GM10248 (cell line): ENCODE measurements at regions not wholly inside any gene's neighbourhood (a gene's known extent, or its start where the extent isn't known, plus 50 kb on each side); places are given as distances from the start of the nearest gene placed in this dataset.

ENCODE experiments used
- CTCF ChIA-PET: fragments of 300-600 bp; sonication (Branson Sonifier 250); formaldehyde crosslinking; extraction: SDS; loops from one replicate; lab custom pipeline; 2021; ENCODE audit warnings: antibody characterized with exemption; lab: Yijun Ruan, JAX
- POLR2A ChIA-PET: fragments of 350-650 bp; sonication (Branson Sonifier 250); formaldehyde crosslinking; extraction: SDS; loops from one replicate; lab custom pipeline; 2020; ENCODE audit warnings: antibody characterized with exemption; lab: Yijun Ruan, JAX
- DNase-seq: peaks from one replicate; pipeline ENCODE4 v3.0.0; 2012; ENCODE audit errors: extremely low spot score
- TF ChIP-seq, protein P1 (sequence below): IDR thresholded peaks from 2 replicates; pipeline ENCODE4 v1.5.1; 2012; ENCODE audit warnings: mild to moderate bottlenecking, low read depth; ENCODE audit errors: extremely low read depth, missing control alignments, control extremely low read depth

GRCh38 chr11:45394294-45395085 lies 108.3 kb upstream of the SYT13 start:
- POLR2A ChIA-PET: no interaction called here
- TF ChIP-seq, protein P1, sequence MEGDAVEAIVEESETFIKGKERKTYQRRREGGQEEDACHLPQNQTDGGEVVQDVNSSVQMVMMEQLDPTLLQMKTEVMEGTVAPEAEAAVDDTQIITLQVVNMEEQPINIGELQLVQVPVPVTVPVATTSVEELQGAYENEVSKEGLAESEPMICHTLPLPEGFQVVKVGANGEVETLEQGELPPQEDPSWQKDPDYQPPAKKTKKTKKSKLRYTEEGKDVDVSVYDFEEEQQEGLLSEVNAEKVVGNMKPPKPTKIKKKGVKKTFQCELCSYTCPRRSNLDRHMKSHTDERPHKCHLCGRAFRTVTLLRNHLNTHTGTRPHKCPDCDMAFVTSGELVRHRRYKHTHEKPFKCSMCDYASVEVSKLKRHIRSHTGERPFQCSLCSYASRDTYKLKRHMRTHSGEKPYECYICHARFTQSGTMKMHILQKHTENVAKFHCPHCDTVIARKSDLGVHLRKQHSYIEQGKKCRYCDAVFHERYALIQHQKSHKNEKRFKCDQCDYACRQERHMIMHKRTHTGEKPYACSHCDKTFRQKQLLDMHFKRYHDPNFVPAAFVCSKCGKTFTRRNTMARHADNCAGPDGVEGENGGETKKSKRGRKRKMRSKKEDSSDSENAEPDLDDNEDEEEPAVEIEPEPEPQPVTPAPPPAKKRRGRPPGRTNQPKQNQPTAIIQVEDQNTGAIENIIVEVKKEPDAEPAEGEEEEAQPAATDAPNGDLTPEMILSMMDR: no peak
- CTCF ChIA-PET: interaction anchor here (2.0 kb wide), 1 partner anchor 161 kb away, joined by 4 read pairs; no protein-coding TSS in a partner anchor
- DNase-seq: no peak

- ChIA-PET POLR2A (no interaction called here), CTCF (interaction anchor here (1.2 kb wide), 1 partner anchor 22 kb away, joined by 3 read pairs; no protein-coding TSS in a partner anchor)
- TF ChIP-seq, protein P1: no peak
- no peak for DNase-seq
Observed at GRCh38 chr11:45393826-45394225, 107.7 kb upstream of the SYT13 start.

DNA sequence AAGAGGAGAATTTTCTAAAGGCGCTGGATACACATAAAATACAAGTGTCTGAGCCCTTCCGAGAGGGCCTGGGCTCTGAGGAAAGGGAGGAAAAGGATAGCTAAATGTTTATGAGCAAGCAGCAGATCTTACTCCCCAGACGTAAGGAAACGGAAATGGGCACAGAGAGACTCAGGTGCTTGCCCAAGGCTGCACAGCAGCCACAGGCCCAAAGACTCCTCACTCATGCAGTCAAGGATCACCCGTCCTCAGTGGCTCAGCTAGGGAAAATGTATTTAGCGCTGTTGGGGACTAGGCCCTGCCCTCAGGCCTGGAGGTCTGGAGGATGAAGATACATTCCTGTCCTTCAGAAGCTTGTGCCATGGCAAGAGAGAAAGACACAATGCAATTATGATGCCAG lies 107.2 kb upstream of the SYT13 start:
- POLR2A ChIA-PET: no interaction called here
- CTCF ChIA-PET: interaction anchor here (1.2 kb wide), 1 partner anchor 22 kb away, joined by 3 read pairs; no protein-coding TSS in a partner anchor
- DNase-seq: no peak
- TF ChIP-seq, protein P1: no peak

DNA sequence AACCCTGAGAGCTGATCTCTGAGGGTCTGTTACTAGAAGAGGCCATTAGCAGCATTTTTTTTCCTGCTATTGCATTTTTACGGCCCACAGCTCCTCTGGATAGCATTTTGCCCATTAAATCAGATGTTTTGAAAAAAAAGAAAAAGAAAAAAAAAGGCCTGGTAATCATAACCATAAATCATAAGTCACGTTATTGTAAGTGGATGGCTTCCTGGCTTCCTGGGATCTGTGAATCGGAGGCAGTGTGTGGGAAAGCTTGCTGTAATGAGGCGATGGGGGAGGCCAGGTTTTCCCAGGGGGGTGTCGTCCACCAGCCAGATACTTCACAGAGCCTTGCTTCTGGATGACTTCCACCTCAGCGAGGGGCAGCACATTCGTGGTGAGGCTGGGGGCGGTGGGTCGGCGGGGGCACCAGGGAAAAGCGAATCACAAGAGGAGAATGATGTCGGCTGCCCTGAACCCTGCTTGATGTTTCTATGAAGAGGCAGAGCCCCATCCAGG lies 106.5 kb upstream of the SYT13 start:
- no peak for DNase-seq
- ChIA-PET POLR2A (no interaction called here), CTCF (interaction anchor here (1.2 to 1.6 kb wide), 3 partner anchors 21 to 226 kb away, joined by 3 to 4 read pairs (median 3); no protein-coding TSS in a partner anchor)
- TF ChIP-seq, protein P1: no peak

DNA sequence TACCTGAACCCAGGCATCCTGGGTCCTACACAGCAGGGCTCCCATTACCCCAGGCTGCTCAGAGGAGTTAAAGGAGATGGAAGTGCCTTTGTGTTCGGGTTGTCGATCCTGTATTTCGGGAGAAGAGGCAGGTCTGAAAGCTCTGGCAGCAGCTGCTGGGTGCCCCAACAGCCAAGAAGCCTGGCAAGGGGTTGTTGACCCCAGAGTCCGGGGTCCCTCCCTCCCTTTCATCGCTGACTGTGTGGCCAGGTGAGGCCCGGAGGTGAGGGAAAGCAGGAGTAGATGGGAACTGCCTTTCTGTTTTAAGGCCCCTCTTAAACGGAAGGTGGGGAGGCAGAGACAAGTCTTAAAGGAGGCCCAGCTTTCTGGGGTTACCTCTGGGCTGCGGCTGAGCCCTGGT lies 106.0 kb upstream of the SYT13 start:
- DNase-seq: no peak
- TF ChIP-seq, protein P1: no peak
- CTCF ChIA-PET: interaction anchor here (1.4 to 1.6 kb wide), 2 partner anchors 21 to 226 kb away, joined by 3 to 4 read pairs; no protein-coding TSS in a partner anchor
- POLR2A ChIA-PET: no interaction called here

GRCh38 chr11:45391168-45391850 lies 105.2 kb upstream of the SYT13 start:
- TF ChIP-seq, protein P1: no peak
- DNase-seq: no peak
- CTCF ChIA-PET: interaction anchor here (1.4 to 1.6 kb wide), 2 partner anchors 20 to 227 kb away, joined by 3 to 4 read pairs; no protein-coding TSS in a partner anchor
- POLR2A ChIA-PET: no interaction called here
